ACHN (cell line): ENCODE measurements at regions not wholly inside any gene's neighbourhood (a gene's known extent, or its start where the extent isn't known, plus 50 kb on each side); places are given as distances from the start of the nearest gene placed in this dataset.
A peak's percentile ranks its signal among the peaks of the same experiment; 100 is the strongest.

Source experiments
- DNase-seq: peaks from one replicate; pipeline ENCODE4 v3.0.0-alpha.2; 2015
- in situ Hi-C: cut with HindIII; loops from 2 replicates; pipeline ENCODE4 v1.10.0; 2017; ENCODE audit warnings: low sequenced_read_pairs, low pct_ligation_motif_present, low pct_unique_long_range_greater_than_20kb

- no peak for DNase-seq
- in situ Hi-C loops, result no loop called here
Measured at GRCh38 chr20:20897922-20898321, 185.5 kb upstream of the RALGAPA2 start.

GRCh38 chr20:20897145-20897544 is 184.7 kb upstream of the RALGAPA2 start:
- no peak for DNase-seq
- in situ Hi-C loops, result no loop called here

DNA sequence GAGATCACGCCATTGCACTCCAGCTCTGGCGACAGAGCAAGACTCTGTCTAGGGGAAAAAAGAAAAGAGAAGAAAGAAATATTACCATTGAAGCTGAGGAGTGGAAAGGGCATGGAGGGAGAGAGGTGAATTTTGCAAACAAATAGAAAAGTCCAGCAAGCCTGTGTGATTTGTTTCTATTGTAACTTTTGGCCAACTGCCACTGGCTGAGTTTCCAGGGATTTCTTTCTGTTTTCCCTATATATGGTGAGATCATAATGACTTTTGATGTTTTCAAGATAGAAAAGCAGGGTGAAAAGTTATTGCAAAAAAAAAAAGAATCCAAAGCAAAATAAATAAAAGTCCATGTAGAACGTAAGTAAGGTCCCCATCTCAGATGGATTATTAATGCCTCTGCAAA is 184.2 kb upstream of the RALGAPA2 start:
- DNase-seq, result no peak
- in situ Hi-C loops, result no loop called here

DNA sequence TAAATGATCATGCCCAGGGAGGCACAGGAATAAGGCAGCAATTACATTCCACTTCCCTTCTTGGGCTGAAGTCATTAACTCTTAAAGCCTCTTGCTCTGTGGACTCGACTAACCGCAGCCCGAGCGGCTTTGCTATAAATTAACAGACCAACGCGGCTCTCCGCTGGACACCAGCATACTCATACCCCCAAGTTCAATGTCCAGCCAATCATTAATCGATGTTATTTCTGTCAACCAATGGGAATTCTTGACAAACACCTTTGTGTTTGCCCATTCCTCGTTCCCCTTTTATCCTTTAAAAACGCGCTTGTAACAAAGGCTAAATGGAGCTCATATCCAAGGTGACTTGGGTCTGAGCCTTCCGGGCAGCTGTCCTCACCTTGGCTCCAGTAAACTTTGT is 183.1 kb upstream of the RALGAPA2 start:
- in situ Hi-C loops, result no loop called here
- DNase-seq, result peak; percentile 76

DNA sequence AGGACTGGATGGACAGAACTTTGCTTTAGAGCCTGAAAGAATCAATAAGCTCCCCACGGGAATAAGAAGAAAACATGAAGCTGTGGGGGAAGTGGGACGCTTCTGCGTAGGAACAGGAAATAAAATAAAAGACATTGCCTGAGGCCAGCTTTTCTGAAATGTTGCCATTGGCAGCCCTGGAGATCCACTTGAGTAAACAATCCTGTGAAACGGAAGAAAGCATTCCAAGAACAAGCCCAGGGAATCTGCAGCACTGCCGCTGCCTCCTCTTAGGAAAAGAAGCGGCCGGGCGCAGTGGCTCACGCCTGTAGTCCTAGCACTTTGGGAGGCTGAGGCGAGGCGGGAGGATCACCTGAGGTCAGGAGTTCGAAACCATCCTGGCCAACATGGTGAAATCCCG is 182.3 kb upstream of the RALGAPA2 start:
- in situ Hi-C loops, result no loop called here
- no peak for DNase-seq

GRCh38 chr20:20894280-20894679 is 181.8 kb upstream of the RALGAPA2 start:
- in situ Hi-C loops, result no loop called here
- DNase-seq, result peak; percentile 10

- DNase-seq, result no peak
- in situ Hi-C loops, result no loop called here
Measured at GRCh38 chr20:20892328-20892727, 179.9 kb upstream of the RALGAPA2 start.

- in situ Hi-C loops, result no loop called here
- no peak for DNase-seq
Measured at GRCh38 chr20:20890751-20891150, 178.3 kb upstream of the RALGAPA2 start.

GRCh38 chr20:20888936-20889335 is 176.5 kb upstream of the RALGAPA2 start:
- no peak for DNase-seq
- in situ Hi-C loops, result no loop called here

DNA sequence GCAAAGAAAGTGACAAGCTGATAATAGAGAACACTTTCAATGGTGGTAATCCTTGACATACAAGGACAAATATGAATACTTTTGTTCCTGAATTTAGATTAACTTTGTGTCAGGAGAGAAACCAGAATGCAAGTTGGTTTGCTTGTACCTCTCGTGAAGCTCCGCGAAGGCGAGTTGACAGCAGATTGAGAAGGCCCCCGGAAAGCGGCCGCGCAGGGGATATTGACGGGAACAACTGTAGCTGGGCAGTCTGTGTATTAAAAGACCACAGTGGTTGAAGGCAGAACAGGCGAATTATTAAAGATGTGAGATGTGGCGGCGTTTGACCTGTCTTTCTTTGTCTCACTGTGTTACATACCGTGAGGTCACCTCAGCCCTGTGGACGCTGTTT is 175.8 kb upstream of the RALGAPA2 start:
- DNase-seq, result no peak
- in situ Hi-C loops, result no loop called here

GRCh38 chr20:20887593-20888265 is 175.3 kb upstream of the RALGAPA2 start:
- in situ Hi-C loops, result no loop called here
- no peak for DNase-seq

DNA sequence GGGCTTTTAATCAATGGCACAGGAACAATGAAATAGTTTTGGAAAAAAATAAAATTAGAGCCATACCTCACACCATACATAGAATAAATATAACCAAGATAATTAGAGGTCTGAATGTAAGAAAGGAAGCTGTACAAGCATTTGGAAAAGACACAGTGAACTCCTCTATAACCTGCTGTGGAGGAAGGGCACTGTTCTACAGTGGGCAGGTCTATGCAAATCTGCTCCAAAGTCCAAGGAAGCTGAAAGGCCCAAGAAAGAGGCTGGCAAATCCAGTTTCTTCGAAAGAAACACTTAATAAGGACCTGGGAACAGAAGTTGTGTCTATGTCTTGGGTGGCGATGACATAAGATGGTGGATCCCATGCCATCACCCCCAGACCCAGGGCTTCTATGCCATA is 169.4 kb upstream of the RALGAPA2 start:
- in situ Hi-C loops, result no loop called here

GRCh38 chr20:20877079-20877478 is 164.6 kb upstream of the RALGAPA2 start:
- DNase-seq, result no peak
- in situ Hi-C loops, result no loop called here

More for the DNA sequence above, 169.4 kb upstream of the RALGAPA2 start:
- no peak for DNase-seq

DNA sequence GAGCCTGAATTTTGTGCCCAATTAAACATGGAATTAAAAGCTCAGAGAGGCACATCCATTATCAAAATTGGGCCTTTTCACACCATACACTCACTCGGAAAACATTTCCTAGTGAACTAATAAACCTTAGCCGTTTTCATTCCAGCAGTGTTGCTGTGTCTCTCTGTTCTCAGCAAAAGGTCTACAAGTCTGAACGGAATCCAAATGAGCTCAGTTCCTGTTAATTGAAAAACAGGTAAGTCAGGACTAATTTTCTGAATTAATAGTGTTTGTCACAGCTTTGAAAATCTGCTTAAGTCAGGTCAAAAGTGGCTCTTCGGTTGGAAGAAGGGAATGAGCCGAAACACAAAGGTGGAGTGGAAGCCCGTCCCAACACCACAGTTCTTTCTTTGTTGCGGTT is 163.3 kb upstream of the RALGAPA2 start:
- in situ Hi-C loops, result no loop called here
- no peak for DNase-seq

DNA sequence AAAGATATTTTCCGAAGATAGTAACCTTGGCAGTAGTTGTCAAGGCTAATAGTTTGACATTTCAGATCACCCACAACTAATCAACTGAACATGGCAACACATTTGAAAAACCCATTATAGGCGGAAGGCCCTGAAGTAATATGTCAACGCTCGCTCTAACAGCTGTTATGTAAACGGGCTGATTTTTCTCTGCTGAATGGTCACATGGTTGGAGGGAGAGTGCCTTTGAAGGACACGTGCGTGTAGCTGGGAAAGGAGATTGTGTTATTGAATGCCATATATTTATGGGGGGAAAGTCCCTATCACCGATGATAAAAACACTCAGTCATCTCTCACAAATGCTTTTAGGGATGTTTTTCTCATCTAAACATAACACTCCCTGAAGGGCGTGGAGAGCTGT is 160.0 kb upstream of the RALGAPA2 start:
- in situ Hi-C loops, result no loop called here

GRCh38 chr20:20869161-20869775 is 156.8 kb upstream of the RALGAPA2 start:
- in situ Hi-C loops, result no loop called here
- DNase-seq, result no peak

More for the DNA sequence above, 160.0 kb upstream of the RALGAPA2 start:
- DNase-seq, result no peak

DNA sequence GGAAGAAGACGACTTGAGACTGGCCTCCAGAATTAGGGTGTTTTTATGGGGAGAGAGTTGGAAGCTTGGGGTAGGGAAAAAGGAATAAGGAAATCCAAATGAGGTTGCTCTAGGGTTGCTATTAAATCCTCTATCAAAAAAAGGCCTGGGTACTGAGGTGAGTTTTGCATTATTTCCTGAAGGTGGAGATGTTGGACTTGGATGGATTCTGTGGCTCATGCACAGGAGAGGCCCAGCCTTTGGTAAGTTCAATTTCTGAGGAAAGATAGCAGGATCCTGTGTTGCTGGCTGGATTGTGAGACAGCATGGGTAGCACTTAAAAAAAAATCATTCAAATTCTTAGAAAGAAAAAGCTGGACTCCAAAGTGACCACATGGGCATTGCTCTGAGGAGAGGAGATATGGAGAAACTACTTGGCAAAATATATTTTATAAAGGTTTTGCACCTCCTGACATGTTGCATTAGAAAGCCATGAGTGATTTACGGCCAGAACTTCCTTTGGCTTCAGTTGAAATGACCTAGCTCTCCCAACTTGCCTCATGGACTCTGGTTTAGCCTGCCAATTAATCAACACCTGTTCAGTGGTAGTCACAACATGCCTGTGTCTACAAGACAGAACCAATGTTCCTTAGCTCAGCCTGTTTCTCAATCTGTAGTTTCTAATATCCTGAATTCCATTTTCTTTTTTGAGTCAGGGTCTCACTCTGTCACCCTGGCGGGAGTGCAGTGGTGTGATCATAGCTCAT is 152.1 kb upstream of the RALGAPA2 start:
- DNase-seq, result peak; percentile 41
- in situ Hi-C loops, result no loop called here

GRCh38 chr20:20860078-20860806 is 147.8 kb upstream of the RALGAPA2 start:
- in situ Hi-C loops, result no loop called here
- DNase-seq, result peak; percentile 82

- DNase-seq, result no peak
- in situ Hi-C loops, result no loop called here
Measured at GRCh38 chr20:20859510-20859909, 147.1 kb upstream of the RALGAPA2 start.
